HG03196 (cell line): ENCODE measurements at regions not wholly inside any gene's neighbourhood (a gene's known extent, or its start where the extent isn't known, plus 50 kb on each side); places are given as distances from the start of the nearest gene placed in this dataset.
"Not testable (repeated sequence)": the region's sequence is repeated elsewhere in the genome, so short reads cannot be mapped to it uniquely, and the experiment has no call there.

Experiments
- ATAC-seq: cut with Tn5 transposase; IDR thresholded peaks from one replicate; pipeline ENCODE4 v1.9.1; 2021; ENCODE audit not compliant: unreplicated experiment

GRCh38 chr6:160804639-160805038 is 102.6 kb downstream of the PLG start:
- no peak for ATAC-seq

- no peak for ATAC-seq
Observed at GRCh38 chr6:160808263-160808662, 106.2 kb downstream of the PLG start.

GRCh38 chr6:160810238-160810637 is 108.2 kb downstream of the PLG start:
- ATAC-seq = no peak

GRCh38 chr6:160812097-160812496 is 110.1 kb downstream of the PLG start:
- no peak for ATAC-seq

DNA sequence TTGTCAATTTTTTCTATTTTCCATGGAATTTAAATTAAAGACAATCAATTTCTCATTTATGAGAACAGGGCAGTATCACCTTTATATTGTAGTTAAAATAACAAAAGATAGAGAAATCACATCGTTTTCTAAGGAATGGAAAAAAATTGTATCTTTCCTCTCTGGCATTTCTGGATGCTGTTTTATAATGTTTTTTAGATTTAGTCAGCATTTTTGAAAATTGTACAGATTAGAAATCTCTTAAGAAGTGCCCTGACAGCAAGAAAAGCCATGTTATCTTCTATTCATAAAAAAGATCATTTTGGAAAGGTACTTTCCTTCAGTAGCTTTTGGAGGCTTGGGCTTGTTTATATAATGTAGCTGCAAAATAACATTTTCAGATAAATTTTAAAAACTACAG is 116.9 kb downstream of the PLG start:
- no peak for ATAC-seq

- ATAC-seq = not testable (repeated sequence)
Observed at GRCh38 chr6:160820661-160821060, 118.6 kb downstream of the PLG start.

DNA sequence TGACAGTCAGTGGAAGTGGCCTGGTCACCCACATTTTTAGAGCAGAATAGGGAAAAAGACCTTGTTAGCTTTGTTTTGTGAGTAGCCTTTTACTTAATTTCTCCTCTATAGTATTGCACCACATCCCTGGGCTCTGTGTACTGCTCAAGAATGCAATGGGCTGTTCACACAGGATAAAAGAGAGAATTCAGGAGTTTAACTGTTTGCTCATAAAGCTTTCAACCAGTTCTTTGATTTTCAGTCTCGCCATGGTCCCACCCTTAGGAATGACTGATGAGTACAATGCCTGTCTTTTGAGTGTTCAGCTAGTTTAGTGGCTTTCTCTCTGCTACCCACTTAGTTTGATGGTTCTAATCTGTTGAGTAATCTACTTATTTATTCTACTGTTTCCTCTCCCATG is 129.7 kb downstream of the PLG start:
- ATAC-seq = no peak

GRCh38 chr6:160832422-160832821 is 130.4 kb downstream of the PLG start:
- no peak for ATAC-seq

DNA sequence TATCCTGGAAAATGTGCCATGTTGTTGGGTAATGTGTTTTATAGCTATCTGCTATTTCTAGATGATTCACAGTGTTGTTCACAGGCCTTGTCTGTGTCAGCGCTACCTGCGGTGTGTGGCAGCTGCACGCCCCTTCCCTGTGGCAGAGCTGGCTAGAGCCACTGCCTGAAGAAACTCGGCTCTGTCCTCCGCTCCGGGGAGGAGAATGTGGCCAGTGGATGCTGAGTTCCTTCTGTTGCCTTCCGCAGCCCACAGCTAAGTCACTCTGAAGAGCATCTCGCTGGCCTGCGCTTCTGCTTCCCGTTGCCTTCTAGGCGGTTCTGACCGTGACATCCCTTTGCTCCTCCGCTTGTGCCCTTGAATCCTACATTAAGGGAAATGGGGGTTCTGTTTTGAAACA is 135.1 kb downstream of the PLG start:
- ATAC-seq = no peak

GRCh38 chr6:160851031-160851430 is 140.5 kb upstream of the MAP3K4 start:
- ATAC-seq = no peak

DNA sequence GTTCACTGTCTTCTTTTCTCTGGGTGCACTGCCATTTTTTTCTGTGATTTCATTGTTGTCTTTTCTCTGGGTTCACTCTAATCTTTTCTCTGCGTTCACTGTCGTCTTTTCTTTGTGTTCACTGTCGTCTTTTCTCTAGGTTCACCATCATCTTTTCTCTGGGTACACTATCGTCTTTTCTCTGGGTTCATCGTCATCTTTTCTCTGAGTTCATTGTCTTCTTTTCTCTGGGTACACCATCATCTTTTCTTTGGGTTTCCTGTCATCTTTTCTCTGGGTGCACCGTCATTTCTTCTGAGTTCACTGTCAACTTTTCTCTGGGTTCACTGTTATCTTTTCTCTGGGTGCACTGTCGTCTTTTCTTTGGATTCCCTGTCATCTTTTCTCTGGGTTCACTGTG is 137.6 kb upstream of the MAP3K4 start:
- ATAC-seq = no peak

GRCh38 chr6:160858886-160859285 is 132.7 kb upstream of the MAP3K4 start:
- no peak for ATAC-seq

- ATAC-seq = no peak
Observed at GRCh38 chr6:160859822-160860221, 131.7 kb upstream of the MAP3K4 start.

DNA sequence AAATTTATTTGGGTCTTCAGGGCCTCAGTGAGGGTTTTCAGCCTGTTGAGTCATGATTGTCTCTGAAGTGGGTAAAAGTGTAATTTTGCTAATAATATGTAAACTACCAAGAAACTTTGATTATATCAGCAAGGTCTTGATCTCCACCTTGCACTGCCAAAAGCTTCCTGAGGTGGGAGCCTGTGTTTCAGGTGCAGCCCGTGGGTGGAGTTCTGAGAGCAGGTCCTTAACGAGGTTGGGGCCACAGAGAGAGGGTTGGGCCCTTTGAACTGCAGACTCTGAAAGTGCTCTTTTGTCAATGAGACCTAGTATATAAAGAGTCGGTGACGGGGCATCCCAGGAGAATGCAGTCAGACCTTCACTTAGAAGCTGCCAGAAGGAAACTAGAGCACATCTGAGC is 129.7 kb upstream of the MAP3K4 start:
- no peak for ATAC-seq

DNA sequence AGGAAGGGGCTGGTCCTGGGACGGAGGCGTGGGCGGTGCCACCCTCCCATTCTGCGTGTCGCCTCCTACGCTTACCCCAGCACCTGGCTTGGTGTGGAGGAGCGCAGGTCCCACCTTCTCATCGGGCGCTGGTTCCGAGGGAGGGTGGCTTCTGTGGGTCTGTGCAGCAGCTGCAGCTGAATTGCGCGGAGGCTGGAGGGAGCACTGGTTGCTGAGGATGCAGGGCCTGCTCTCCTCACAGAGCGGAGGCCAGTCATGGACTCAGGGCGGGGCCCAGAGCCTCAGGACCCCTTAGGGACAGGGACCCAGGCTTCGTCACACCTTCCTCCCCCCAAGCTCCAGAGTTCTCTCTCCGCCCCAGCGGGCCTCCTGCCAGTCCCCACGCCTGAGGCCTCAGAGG is 127.8 kb upstream of the MAP3K4 start:
- no peak for ATAC-seq

GRCh38 chr6:160871320-160871719 is 120.2 kb upstream of the MAP3K4 start:
- no peak for ATAC-seq

- no peak for ATAC-seq
Observed at GRCh38 chr6:160881148-160881808, 110.3 kb upstream of the MAP3K4 start.

DNA sequence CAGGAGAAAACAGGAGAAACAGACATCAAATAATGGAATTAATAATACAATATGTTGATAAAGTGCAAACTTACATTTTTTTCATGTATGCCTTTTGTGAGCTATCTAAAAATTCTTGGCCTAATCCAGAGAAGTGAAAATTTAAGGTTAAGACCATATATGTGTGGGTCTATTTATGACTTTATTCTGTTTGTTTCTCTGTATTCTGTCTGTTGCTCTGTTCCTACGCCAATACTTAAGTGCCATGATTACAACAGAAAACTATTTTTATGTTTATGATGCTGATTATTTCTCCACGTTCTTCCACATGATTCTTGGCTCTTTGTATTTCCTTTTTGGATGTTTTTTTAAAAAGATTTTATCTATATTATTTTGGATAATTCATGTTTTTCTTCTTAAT is 109.6 kb upstream of the MAP3K4 start:
- ATAC-seq = no peak

- ATAC-seq = no peak
Observed at GRCh38 chr6:160882791-160883279, 108.7 kb upstream of the MAP3K4 start.

GRCh38 chr6:160883560-160883959 is 108.0 kb upstream of the MAP3K4 start:
- no peak for ATAC-seq

DNA sequence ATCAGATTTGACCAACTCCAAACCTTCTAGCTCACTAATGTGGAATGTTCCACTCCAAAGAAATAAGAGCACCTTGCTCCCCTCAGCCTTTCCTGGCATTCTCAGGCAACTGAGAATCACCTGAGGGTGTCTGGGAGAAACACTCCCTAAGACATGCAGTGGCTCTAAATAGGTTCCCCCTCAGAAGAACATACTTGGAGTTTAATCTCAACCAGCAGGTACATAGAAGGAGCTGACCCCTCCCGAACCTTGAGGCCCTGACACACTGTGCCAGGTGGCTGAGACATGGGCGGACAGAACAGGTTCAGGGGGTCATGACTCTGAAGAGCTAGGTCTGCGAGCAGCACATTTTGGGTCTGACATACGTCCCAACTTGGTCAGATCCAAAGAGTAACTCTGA is 107.6 kb upstream of the MAP3K4 start:
- no peak for ATAC-seq

DNA sequence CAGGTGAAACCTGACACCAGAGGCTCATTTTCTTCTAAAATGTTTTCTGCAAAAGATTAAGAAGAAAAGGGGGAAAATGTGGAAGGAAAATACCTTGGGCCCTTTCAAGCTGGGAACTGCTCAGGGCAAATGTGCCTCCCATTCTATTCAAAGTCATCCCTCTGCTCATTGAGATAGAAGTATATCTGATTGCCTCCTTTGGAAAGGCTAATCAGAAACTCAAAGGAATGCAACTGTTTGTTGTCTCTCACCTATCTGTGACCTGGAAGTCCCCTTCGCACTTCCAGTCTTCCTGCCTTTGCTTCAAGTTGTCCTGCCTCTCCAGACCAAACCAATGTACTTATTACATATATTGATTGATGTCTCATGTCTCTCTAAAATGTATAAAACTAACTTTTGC is 102.4 kb upstream of the MAP3K4 start:
- not testable (repeated sequence) for ATAC-seq

DNA sequence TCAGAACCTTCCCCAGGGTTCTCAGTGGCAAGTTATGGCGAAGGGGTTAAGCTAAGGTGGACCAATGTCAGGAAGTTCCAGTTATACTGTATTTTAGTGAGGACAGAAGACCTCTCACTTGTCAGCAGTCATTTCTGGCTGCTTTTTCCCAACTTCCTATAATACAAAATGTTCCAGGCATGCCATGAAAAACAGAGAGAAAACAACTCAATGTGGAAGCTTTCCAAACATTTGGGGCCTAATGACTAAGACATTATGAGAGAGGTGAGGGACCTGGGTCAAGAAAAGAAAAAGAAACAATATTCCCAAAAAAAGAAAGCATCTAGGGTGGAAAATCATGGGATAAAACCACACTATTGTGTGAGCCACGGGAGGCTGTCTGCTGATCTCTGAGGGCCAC is 99.9 kb upstream of the MAP3K4 start:
- no peak for ATAC-seq
